ENCODE measurements at regions not wholly inside any gene's neighbourhood (a gene's known extent, or its start where the extent isn't known, plus 50 kb on each side); places are given as distances from the start of the nearest gene placed in this dataset.

- no peak for DNase-seq
Measured at GRCh38 chr15:62446984-62447383, 281.9 kb upstream of the C2CD4B start.

- no peak for DNase-seq
Measured at GRCh38 chr15:62447742-62448141, 282.7 kb upstream of the C2CD4B start.

GRCh38 chr15:62449638-62450037 is 284.6 kb upstream of the C2CD4B start:
- no peak for DNase-seq

- DNase-seq = no peak
Measured at GRCh38 chr15:62450061-62450460, 285.0 kb upstream of the C2CD4B start.

GRCh38 chr15:62452026-62452425 is 286.9 kb upstream of the C2CD4B start:
- no peak for DNase-seq

- DNase-seq = no peak
Measured at GRCh38 chr15:62452667-62453066, 287.6 kb upstream of the C2CD4B start.

- no peak for DNase-seq
Measured at GRCh38 chr15:62453375-62453774, 288.3 kb upstream of the C2CD4B start.

GRCh38 chr15:62453981-62454380 is 288.9 kb upstream of the C2CD4B start:
- no peak for DNase-seq

- DNase-seq = no peak
Measured at GRCh38 chr15:62454567-62455172, 289.6 kb upstream of the C2CD4B start.

GRCh38 chr15:62455441-62455921 is 290.4 kb upstream of the C2CD4B start:
- DNase-seq = no peak

GRCh38 chr15:62456011-62456920 is 291.2 kb upstream of the C2CD4B start:
- DNase-seq = no peak

- DNase-seq = no peak
Measured at GRCh38 chr15:62457100-62457499, 292.0 kb upstream of the C2CD4B start.

- no peak for DNase-seq
Measured at GRCh38 chr15:62459875-62460274, 294.8 kb upstream of the C2CD4B start.

- no peak for DNase-seq
Measured at GRCh38 chr15:62462268-62462667, 297.2 kb upstream of the C2CD4B start.

- no peak for DNase-seq
Measured at GRCh38 chr15:62462721-62463120, 297.6 kb upstream of the C2CD4B start.

GRCh38 chr15:62464705-62465104 is 299.6 kb upstream of the C2CD4B start:
- DNase-seq = no peak

GRCh38 chr15:62465173-62465572 is 300.1 kb upstream of the C2CD4B start:
- DNase-seq = no peak

- DNase-seq = no peak
Measured at GRCh38 chr15:62469478-62469873, 304.4 kb upstream of the C2CD4B start.

GRCh38 chr15:62469874-62470688 is 305.0 kb upstream of the C2CD4B start:
- no peak for DNase-seq

GRCh38 chr15:62472616-62473299 is 307.7 kb upstream of the C2CD4B start:
- no peak for DNase-seq

GRCh38 chr15:62474021-62474770 is 309.1 kb upstream of the C2CD4B start:
- DNase-seq = no peak

GRCh38 chr15:62474771-62475124 is 309.7 kb upstream of the C2CD4B start:
- no peak for DNase-seq
